CD4-positive, alpha-beta memory T cell (primary cell): ENCODE measurements at regions not wholly inside any gene's neighbourhood (a gene's known extent, or its start where the extent isn't known, plus 50 kb on each side); places are given as distances from the start of the nearest gene placed in this dataset.

ENCODE experiments used
- CTCF ChIA-PET: fragments of 350-600 bp; sonication (Branson Sonifier 250); formaldehyde crosslinking; loops from one replicate; lab custom pipeline; 2021; ENCODE audit warnings: inconsistent platforms; ENCODE audit not compliant: partially characterized antibody; lab: Charles Lee
- POLR2A ChIA-PET: fragments of 350-600 bp; sonication (Branson Sonifier 250); formaldehyde crosslinking; loops from one replicate; lab custom pipeline; 2021; ENCODE audit not compliant: partially characterized antibody; lab: Charles Lee
- DNase-seq, 5 donors: peaks; one replicate each; pipeline versions ENCODE4 v3.0.0 to v3.0.0-alpha.2; 2020 to 2022; ENCODE audit warnings: mixed read lengths in 1 of 5
- H3K27ac ChIP-seq: one replicate; pipeline ENCODE4 v1.7.0; 2013; ENCODE audit warnings: low read depth, low read length
- H3K27me3 ChIP-seq: 2 replicates; pipeline ENCODE4 v1.7.0; 2013; ENCODE audit warnings: mild to moderate bottlenecking, low read length, moderate library complexity; ENCODE audit not compliant: insufficient read depth
- H3K36me3 ChIP-seq: 2 replicates; pipeline ENCODE4 v1.7.0; 2013; ENCODE audit warnings: mild to moderate bottlenecking, low read length, moderate library complexity; ENCODE audit not compliant: insufficient read depth
- H3K4me1 ChIP-seq: 2 replicates; pipeline ENCODE4 v1.7.0; 2013; ENCODE audit warnings: mild to moderate bottlenecking, low read length, moderate library complexity; ENCODE audit not compliant: insufficient read depth
- H3K4me3 ChIP-seq, 2 donors: one replicate each; pipeline ENCODE4 v1.7.0; 2013; ENCODE audit warnings: low read length in 2 of 2, mild to moderate bottlenecking in 1 of 2
- H3K9me3 ChIP-seq, 2 donors: one replicate each; pipeline ENCODE4 v1.7.0; 2013; ENCODE audit warnings: low read length in 2 of 2, control low read depth in 1 of 2; ENCODE audit not compliant: control insufficient read depth in 1 of 2
- H3K27ac Mint-ChIP-seq, 7 donors: one replicate each; pipeline ENCODE4 v1.8.0; 2020 to 2021; ENCODE audit warnings: mixed read lengths in 7 of 7, mild to moderate bottlenecking in 6 of 7, inconsistent platforms in 3 of 7, moderate library complexity in 3 of 7
- H3K27me3 Mint-ChIP-seq, 2 donors: one replicate each; pipeline ENCODE4 v1.8.0; 2020 to 2021; ENCODE audit warnings: mixed read lengths in 2 of 2
- H3K36me3 Mint-ChIP-seq, 2 donors: one replicate each; pipeline ENCODE4 v1.8.0; 2020 to 2021; ENCODE audit warnings: mixed read lengths in 2 of 2, inconsistent platforms in 1 of 2, mild to moderate bottlenecking in 1 of 2
- H3K4me1 Mint-ChIP-seq, 4 donors: one replicate each; pipeline ENCODE4 v1.8.0; 2020 to 2021; ENCODE audit warnings: mixed read lengths in 4 of 4, mild to moderate bottlenecking in 1 of 4
- H3K4me3 Mint-ChIP-seq, 8 donors: one replicate each; pipeline ENCODE4 v1.8.0; 2020 to 2021; ENCODE audit warnings: mixed read lengths in 8 of 8, mild to moderate bottlenecking in 7 of 8, moderate library complexity in 6 of 8, inconsistent platforms in 3 of 8
- H3K9me3 Mint-ChIP-seq, 8 donors: one replicate each; pipeline ENCODE4 v1.8.0; 2020 to 2021; ENCODE audit warnings: mixed read lengths in 8 of 8, mild to moderate bottlenecking in 5 of 8, inconsistent platforms in 3 of 8, moderate library complexity in 1 of 8
- intact Hi-C: fragments of 100-400 bp; cut with micrococcal nuclease; formaldehyde crosslinking; loops from one replicate; pipeline ENCODE4 v1.15.1; 2023

- Mint-ChIP-seq H3K9me3 (no peaks in the 10 kb centered on the region), H3K4me1 (no peaks in the 10 kb centered on the region), H3K27me3 (peaks cover 14 to 25% of the 10 kb centered on the region in 2 donors), H3K4me3 (no peak overlapping the region), H3K36me3 (no peaks in the 10 kb centered on the region), H3K27ac (no peak overlapping the region)
- H3K4me1 ChIP-seq, result no peaks in the 10 kb centered on the region
- H3K4me3 ChIP-seq, result no peak overlapping the region
- no peak overlapping the region for H3K27ac ChIP-seq
- no peaks in the 10 kb centered on the region for H3K9me3 ChIP-seq
- ChIA-PET CTCF (interaction anchor here (0.7 kb wide), 1 partner anchor 535 kb away, joined by 3 read pairs; no protein-coding TSS in a partner anchor), POLR2A (no interaction called here)
- H3K36me3 ChIP-seq, result no peaks in the 10 kb centered on the region
- intact Hi-C loops, result no loop called here
- no peaks in the 10 kb centered on the region for H3K27me3 ChIP-seq
- DNase-seq, result no peak
These were observed 343.9 kb upstream of the ZMIZ1 start for GRCh38 chr10:78724846-78725245.

- no peaks in the 10 kb centered on the region for H3K9me3 Mint-ChIP-seq
- no peaks in the 10 kb centered on the region for H3K4me1 ChIP-seq
- no peak overlapping the region for H3K4me3 Mint-ChIP-seq
- ChIA-PET CTCF (no interaction called here), POLR2A (no interaction called here)
- no peaks in the 10 kb centered on the region for H3K4me1 Mint-ChIP-seq
- no peaks in the 10 kb centered on the region for H3K36me3 ChIP-seq
- H3K9me3 ChIP-seq, result no peaks in the 10 kb centered on the region
- intact Hi-C loops, result no loop called here
- H3K4me3 ChIP-seq, result no peak overlapping the region
- no peak overlapping the region for H3K27ac Mint-ChIP-seq
- H3K27me3 Mint-ChIP-seq, result peaks cover 6 to 16% of the 10 kb centered on the region in 2 donors
- no peak for DNase-seq
- H3K36me3 Mint-ChIP-seq, result no peaks in the 10 kb centered on the region
- no peak overlapping the region for H3K27ac ChIP-seq
- H3K27me3 ChIP-seq, result no peaks in the 10 kb centered on the region
These were observed 342.6 kb upstream of the ZMIZ1 start for GRCh38 chr10:78726171-78726570.

- peaks cover 7 to 18% of the 10 kb centered on the region in 2 donors for H3K27me3 Mint-ChIP-seq
- CTCF ChIA-PET, result no interaction called here
- DNase-seq, result no peak
- Histone ChIP-seq H3K9me3 (no peaks in the 10 kb centered on the region), H3K36me3 (no peaks in the 10 kb centered on the region), H3K4me1 (no peaks in the 10 kb centered on the region), H3K27ac (no peak overlapping the region), H3K4me3 (no peak overlapping the region), H3K27me3 (no peaks in the 10 kb centered on the region)
- no peaks in the 10 kb centered on the region for H3K36me3 Mint-ChIP-seq
- intact Hi-C loops, result no loop called here
- POLR2A ChIA-PET, result no interaction called here
- H3K4me1 Mint-ChIP-seq, result no peaks in the 10 kb centered on the region
- H3K9me3 Mint-ChIP-seq, result no peaks in the 10 kb centered on the region
- no peak overlapping the region for H3K27ac Mint-ChIP-seq
- H3K4me3 Mint-ChIP-seq, result no peak overlapping the region
These were observed 341.5 kb upstream of the ZMIZ1 start for GRCh38 chr10:78727251-78727650.

GRCh38 chr10:78727728-78728127 lies 341.0 kb upstream of the ZMIZ1 start:
- intact Hi-C loops, result no loop called here
- CTCF ChIA-PET, result no interaction called here
- Mint-ChIP-seq H3K27me3 (peaks cover 7 to 18% of the 10 kb centered on the region in 2 donors), H3K36me3 (no peaks in the 10 kb centered on the region), H3K27ac (no peak overlapping the region), H3K9me3 (no peaks in the 10 kb centered on the region), H3K4me1 (no peaks in the 10 kb centered on the region), H3K4me3 (no peak overlapping the region)
- no peaks in the 10 kb centered on the region for H3K9me3 ChIP-seq
- no peaks in the 10 kb centered on the region for H3K4me1 ChIP-seq
- POLR2A ChIA-PET, result no interaction called here
- H3K4me3 ChIP-seq, result no peak overlapping the region
- DNase-seq, result no peak
- H3K27ac ChIP-seq, result no peak overlapping the region
- H3K36me3 ChIP-seq, result no peaks in the 10 kb centered on the region
- H3K27me3 ChIP-seq, result no peaks in the 10 kb centered on the region

- POLR2A ChIA-PET, result no interaction called here
- H3K9me3 ChIP-seq, result no peaks in the 10 kb centered on the region
- H3K36me3 Mint-ChIP-seq, result no peaks in the 10 kb centered on the region
- no peaks in the 10 kb centered on the region for H3K9me3 Mint-ChIP-seq
- CTCF ChIA-PET, result no interaction called here
- no peaks in the 10 kb centered on the region for H3K4me1 Mint-ChIP-seq
- no peak overlapping the region for H3K4me3 Mint-ChIP-seq
- H3K4me3 ChIP-seq, result no peak overlapping the region
- peaks cover 7 to 18% of the 10 kb centered on the region in 2 donors for H3K27me3 Mint-ChIP-seq
- no peaks in the 10 kb centered on the region for H3K4me1 ChIP-seq
- no peaks in the 10 kb centered on the region for H3K36me3 ChIP-seq
- no peak overlapping the region for H3K27ac Mint-ChIP-seq
- intact Hi-C loops, result no loop called here
- no peak overlapping the region for H3K27ac ChIP-seq
- DNase-seq, result no peak
- H3K27me3 ChIP-seq, result no peaks in the 10 kb centered on the region
These were observed 340.6 kb upstream of the ZMIZ1 start for GRCh38 chr10:78728176-78728575.

GRCh38 chr10:78729366-78729765 lies 339.4 kb upstream of the ZMIZ1 start:
- H3K36me3 Mint-ChIP-seq, result no peaks in the 10 kb centered on the region
- H3K27ac Mint-ChIP-seq, result no peak overlapping the region
- no peaks in the 10 kb centered on the region for H3K9me3 ChIP-seq
- ChIA-PET POLR2A (no interaction called here), CTCF (no interaction called here)
- no peaks in the 10 kb centered on the region for H3K4me1 ChIP-seq
- H3K27me3 ChIP-seq, result no peaks in the 10 kb centered on the region
- no peak overlapping the region for H3K4me3 Mint-ChIP-seq
- no peaks in the 10 kb centered on the region for H3K4me1 Mint-ChIP-seq
- H3K36me3 ChIP-seq, result no peaks in the 10 kb centered on the region
- H3K27me3 Mint-ChIP-seq, result peaks cover 3 to 14% of the 10 kb centered on the region in 2 donors
- intact Hi-C loops, result no loop called here
- H3K27ac ChIP-seq, result no peak overlapping the region
- no peak for DNase-seq
- H3K9me3 Mint-ChIP-seq, result no peaks in the 10 kb centered on the region
- H3K4me3 ChIP-seq, result no peak overlapping the region

GRCh38 chr10:78729800-78730199 lies 339.0 kb upstream of the ZMIZ1 start:
- H3K36me3 ChIP-seq, result no peaks in the 10 kb centered on the region

GRCh38 chr10:78730754-78731153 lies 338.0 kb upstream of the ZMIZ1 start:
- peaks cover 9 to 10% of the 10 kb centered on the region in 2 donors for H3K27me3 Mint-ChIP-seq
- no peaks in the 10 kb centered on the region for H3K36me3 Mint-ChIP-seq
- no peak for DNase-seq
- no peak overlapping the region for H3K4me3 ChIP-seq
- no peaks in the 10 kb centered on the region for H3K9me3 ChIP-seq
- H3K27ac Mint-ChIP-seq, result no peak overlapping the region
- no peaks in the 10 kb centered on the region for H3K9me3 Mint-ChIP-seq
- no peaks in the 10 kb centered on the region for H3K27me3 ChIP-seq
- H3K4me1 ChIP-seq, result no peaks in the 10 kb centered on the region
- no peaks in the 10 kb centered on the region for H3K36me3 ChIP-seq
- H3K4me3 Mint-ChIP-seq, result no peak overlapping the region
- intact Hi-C loops, result no loop called here
- H3K27ac ChIP-seq, result no peak overlapping the region
- ChIA-PET POLR2A (no interaction called here), CTCF (no interaction called here)
- no peaks in the 10 kb centered on the region for H3K4me1 Mint-ChIP-seq

More at GRCh38 chr10:78729800-78730199, 339.0 kb upstream of the ZMIZ1 start:
- ChIA-PET CTCF (no interaction called here), POLR2A (no interaction called here)
- H3K36me3 Mint-ChIP-seq, result no peaks in the 10 kb centered on the region
- Histone ChIP-seq H3K27ac (no peak overlapping the region), H3K9me3 (no peaks in the 10 kb centered on the region), H3K4me3 (no peak overlapping the region), H3K27me3 (no peaks in the 10 kb centered on the region), H3K4me1 (no peaks in the 10 kb centered on the region)
- H3K27me3 Mint-ChIP-seq, result peaks cover 4 to 13% of the 10 kb centered on the region in 2 donors
- H3K4me3 Mint-ChIP-seq, result no peak overlapping the region
- intact Hi-C loops, result no loop called here
- no peaks in the 10 kb centered on the region for H3K4me1 Mint-ChIP-seq
- no peak for DNase-seq
- no peaks in the 10 kb centered on the region for H3K9me3 Mint-ChIP-seq
- no peak overlapping the region for H3K27ac Mint-ChIP-seq
